GM12878 (cell line): ENCODE measurements at regions not wholly inside any gene's neighbourhood (a gene's known extent, or its start where the extent isn't known, plus 50 kb on each side); places are given as distances from the start of the nearest gene placed in this dataset.

ENCODE experiments used
- ATAC-seq: fragments of 200-7000 bp; cut with Tn5 transposase; 3 replicates; pipeline ENCODE4 v1.9.1; 2020; ENCODE audit warnings: mild to moderate bottlenecking, moderate library complexity
- BruUV-seq: library from RNA; stranded (reverse); fragments of 400-500 nt; replicated peaks from 2 replicates; lab custom pipeline; 2021; lab: Mats Ljungman, UMichigan
- CTCF ChIA-PET: fragments of 300-600 bp; sonication (Branson Sonifier 250); formaldehyde crosslinking; extraction: SDS; loops from one replicate; lab custom pipeline; 2021; ENCODE audit warnings: inconsistent platforms; lab: Yijun Ruan, JAX
- POLR2A ChIA-PET: fragments of 350-600 bp; formaldehyde crosslinking; extraction: SDS; loops from one replicate; lab custom pipeline; 2021; ENCODE audit warnings: inconsistent platforms; lab: Charles Lee
- RAD21 ChIA-PET: fragments of 300-600 bp; sonication (Branson Sonifier 250); formaldehyde crosslinking; loops from one replicate; lab custom pipeline; 2023; ENCODE audit warnings: antibody characterized with exemption; ENCODE audit not compliant: unreplicated experiment; lab: Charles Lee
- SMC1A ChIA-PET: fragments of 300-600 bp; sonication (Branson Sonifier 250); formaldehyde crosslinking; loops from one replicate; lab custom pipeline; 2023; ENCODE audit not compliant: unreplicated experiment, uncharacterized antibody; lab: Charles Lee
- DNase-seq: peaks from one replicate; pipeline ENCODE4 v3.0.0-alpha.2; 2011; ENCODE audit warnings: low read depth, low spot score
- FAIRE-seq: peaks from 3 replicates; lab custom pipeline; 2011; peaks lifted over from hg19 to GRCh38; lab: Jason Lieb, UNC
- H2AFZ ChIP-seq: 2 replicates; pipeline ENCODE4 v1.6.0; 2011; ENCODE audit warnings: low read depth, low read length, control low read depth; ENCODE audit not compliant: control insufficient read depth
- H3K27ac ChIP-seq: 2 replicates; pipeline ENCODE4 v1.5.1; 2011; ENCODE audit warnings: control low read depth; ENCODE audit not compliant: control insufficient read depth, insufficient read depth
- H3K27me3 ChIP-seq, 2 experiments: replicated peaks in 1 of 2; 2 replicates each; pipeline versions ENCODE4 v1.6.0 to v1.6.1; 2011; ENCODE audit warnings: low read length in 1 of 2; ENCODE audit not compliant: control insufficient read depth in 2 of 2, insufficient read depth in 2 of 2
- H3K36me3 ChIP-seq, 2 experiments: 2 replicates each; pipeline ENCODE4 v1.5.1; 2011; ENCODE audit warnings: low read length in 1 of 2; ENCODE audit not compliant: control insufficient read depth in 2 of 2, insufficient read depth in 2 of 2
- H3K4me1 ChIP-seq: 2 replicates; pipeline ENCODE4 v1.6.1; 2011; ENCODE audit warnings: mild to moderate bottlenecking, low read length, moderate library complexity, mixed read lengths; ENCODE audit not compliant: control insufficient read depth, insufficient read depth
- H3K4me2 ChIP-seq: 2 replicates; pipeline ENCODE4 v1.6.0; 2011; ENCODE audit warnings: control low read depth; ENCODE audit not compliant: control insufficient read depth, insufficient read depth
- H3K4me3 ChIP-seq: fragments of 200-600 bp; sonication (generic); 2 replicates; pipeline ENCODE4 v1.5.1; 2016
- H3K79me2 ChIP-seq: 2 replicates; pipeline ENCODE4 v1.6.0; 2011; ENCODE audit warnings: low read length; ENCODE audit not compliant: control insufficient read depth, insufficient read depth
- H3K9ac ChIP-seq: 2 replicates; pipeline ENCODE4 v1.8.0; 2011; ENCODE audit warnings: low read length, control low read depth, mixed read lengths; ENCODE audit not compliant: control insufficient read depth, insufficient read depth
- H3K9me3 ChIP-seq: replicated peaks from 3 replicates; pipeline ENCODE4 v1.5.1; 2011; ENCODE audit warnings: mild to moderate bottlenecking, low read length; ENCODE audit not compliant: control insufficient read depth, insufficient read depth
- H4K20me1 ChIP-seq: 2 replicates; pipeline ENCODE4 v1.6.0; 2011; ENCODE audit not compliant: control insufficient read depth, insufficient read depth
- ASH2L ChIP-seq: fragments of 300-600, 200-600 bp; sonication (generic); IDR thresholded peaks from 2 replicates; pipeline ENCODE4 v1.6.1; 2017; ENCODE audit warnings: low read depth, mild to moderate bottlenecking, borderline replicate concordance
- BCL3 ChIP-seq: IDR thresholded peaks from 2 replicates; pipeline ENCODE4 v1.6.1; 2011; ENCODE audit warnings: borderline replicate concordance, low read depth, mild to moderate bottlenecking, moderate library complexity, low read length; ENCODE audit not compliant: insufficient read depth, poor library complexity, severe bottlenecking
- E2F4 ChIP-seq: IDR thresholded peaks from 2 replicates; pipeline ENCODE4 v1.6.1; 2012; ENCODE audit warnings: low read depth, low read length, improper control_type of control experiment
- ETV6 ChIP-seq, 2 experiments: fragments of 450-650 bp in 1 of 2; IDR thresholded peaks in 1 of 2; conservative IDR thresholded peaks in 1 of 2; 2 replicates each; pipeline ENCODE4 v1.6.1; 2014; ENCODE audit warnings: antibody characterized with exemption in 1 of 2, borderline replicate concordance in 1 of 2, low read depth in 1 of 2, mild to moderate bottlenecking in 1 of 2, moderate library complexity in 1 of 2
- EZH2 ChIP-seq: IDR thresholded peaks from 2 replicates; pipeline ENCODE4 v1.6.1; 2012; ENCODE audit warnings: low read depth, mild to moderate bottlenecking, control low read depth, inconsistent platforms, low read length, borderline replicate concordance; ENCODE audit not compliant: control insufficient read depth
- KDM1A ChIP-seq: fragments of 200-600 bp; sonication (generic); IDR thresholded peaks from 2 replicates; pipeline ENCODE4 v1.6.1; 2016; ENCODE audit warnings: borderline replicate concordance
- KLF5 ChIP-seq: fragments of 450-650 bp; IDR thresholded peaks from 2 replicates; pipeline ENCODE4 v1.6.1; 2014; ENCODE audit warnings: mild to moderate bottlenecking; ENCODE audit not compliant: partially characterized antibody
- NFIC ChIP-seq: IDR thresholded peaks from 2 replicates; pipeline ENCODE4 v1.6.1; 2012; ENCODE audit warnings: low read depth, mild to moderate bottlenecking, inconsistent platforms, low read length, moderate library complexity
- NFYB ChIP-seq: IDR thresholded peaks from 2 replicates; pipeline ENCODE4 v1.6.1; 2011; ENCODE audit warnings: low read depth, mild to moderate bottlenecking, low read length, improper control_type of control experiment, moderate library complexity; ENCODE audit not compliant: insufficient read depth
- PML ChIP-seq: IDR thresholded peaks from 2 replicates; pipeline ENCODE4 v1.6.1; 2012; ENCODE audit warnings: low read length, inconsistent platforms
- POLR2AphosphoS2 ChIP-seq: IDR thresholded peaks from 2 replicates; pipeline ENCODE4 v1.6.1; 2011; ENCODE audit warnings: low read depth, mild to moderate bottlenecking, low read length, improper control_type of control experiment, moderate library complexity
- RBBP5 ChIP-seq: fragments of 200-600 bp; sonication (generic); conservative IDR thresholded peaks from 2 replicates; pipeline ENCODE4 v1.6.1; 2016
- TBL1XR1 ChIP-seq: IDR thresholded peaks from 2 replicates; pipeline ENCODE4 v1.6.1; 2012; ENCODE audit warnings: low read depth, low read length, improper control_type of control experiment
- TCF3 ChIP-seq: IDR thresholded peaks from 2 replicates; pipeline ENCODE4 v1.6.1; 2012; ENCODE audit warnings: low read depth, mild to moderate bottlenecking, low read length, borderline replicate concordance; ENCODE audit not compliant: insufficient read depth
- ZBTB33 ChIP-seq: fragments of 450-650 bp; IDR thresholded peaks from 2 replicates; pipeline ENCODE4 v1.6.1; 2017; ENCODE audit warnings: mild to moderate bottlenecking
- ZNF687 ChIP-seq: fragments of 450-650 bp; IDR thresholded peaks from 2 replicates; pipeline ENCODE4 v1.6.1; 2017; ENCODE audit warnings: mild to moderate bottlenecking, moderate library complexity
- WGBS: methylation state at CpG from one replicate; pipeline ENCODE4 v1.1.6; 2016; ENCODE audit warnings: low lambda C conversion rate; ENCODE audit not compliant: insufficient replicate concordance, insufficient coverage; ENCODE audit errors: missing lambda C conversion rate; 5-methylcytosine and 5-hydroxymethylcytosine counted together
- in situ Hi-C: fragments of 300-500 bp; cut with MboI; formaldehyde crosslinking; loops from 9 replicates; pipeline ENCODE4 v1.14.3; 2018; ENCODE audit warnings: mixed read lengths
- intact Hi-C: fragments of 100-400 bp; cut with micrococcal nuclease; formaldehyde crosslinking; loops from one replicate; pipeline ENCODE4 v1.14.2; 2022; ENCODE audit not compliant: unreplicated experiment

GRCh38 chr5:89498699-89499098, 615.7 kb upstream of the MEF2C start:
- Histone ChIP-seq H3K9ac (no peak overlapping the region), H3K27me3 (no peaks in the 10 kb centered on the region), H3K9me3 (no peaks in the 10 kb centered on the region), H4K20me1 (no peaks in the 10 kb centered on the region), H3K27ac (no peak overlapping the region), H2AFZ (no peak overlapping the region), H3K4me2 (no peak overlapping the region), H3K4me1 (no peaks in the 10 kb centered on the region), H3K4me3 (no peak overlapping the region), H3K79me2 (no peaks in the 10 kb centered on the region)
- RAD21 ChIA-PET = interaction anchor here (0.9 kb wide), 1 partner anchor 24 kb away, joined by 3 read pairs; no protein-coding TSS in a partner anchor
- FAIRE-seq (no peak), DNase-seq (no peak)
- in situ Hi-C loops (no loop called here), intact Hi-C loops (no loop called here)
- WGBS = 93% methylated on average over 4 of the region's 4 CpGs
- BruUV-seq = no TSS peak
- POLR2A ChIA-PET = no interaction called here
- CTCF ChIA-PET = interaction anchor here (1.0 kb wide), 1 partner anchor 61 kb away, joined by 3 read pairs; no protein-coding TSS in a partner anchor
- TF ChIP-seq E2F4 (no peak), ASH2L (no peak), ETV6 (conservative IDR thresholded peaks at IDR 0.05 in 1 of 2, IDR thresholded peaks at IDR 0.05 in 1 of 2; ENCODE audit: borderline replicate concordance in 1 of 2, low read depth in 1 of 2) (no peak), NFYB (no peak), PML (no peak), ZNF687 (no peak), NFIC (no peak), TBL1XR1 (no peak), ZBTB33 (no peak), RBBP5 (no peak), POLR2AphosphoS2 (no peak), KLF5 (no peak), TCF3 (no peak), BCL3 (no peak), KDM1A (no peak), EZH2 (no peak)
- TF ChIP-seq, all 136 proteins: peak for 0
- no peak for ATAC-seq
- no peaks in the 10 kb centered on the region for H3K36me3 ChIP-seq
- SMC1A ChIA-PET = interaction anchor here (0.8 to 1.5 kb wide), 4 partner anchors 8 to 54 kb away, joined by 3 to 4 read pairs (median 3); no protein-coding TSS in a partner anchor
